ENCODE measurements at regions not wholly inside any gene's neighbourhood (a gene's known extent, or its start where the extent isn't known, plus 50 kb on each side); places are given as distances from the start of the nearest gene placed in this dataset.

GRCh38 chr22:22348815-22349454 is 104.3 kb downstream of the VPREB1 start (continued):
- TF ChIP-seq GMEB1 (CRISPR knock-in tag; IDR thresholded peaks at IDR 0.05; ENCODE audit: borderline replicate concordance) = no peak
- no peak for TF ChIP-seq SRY (CRISPR knock-in tag; IDR thresholded peaks at IDR 0.05)
- TF ChIP-seq, protein P1, sequence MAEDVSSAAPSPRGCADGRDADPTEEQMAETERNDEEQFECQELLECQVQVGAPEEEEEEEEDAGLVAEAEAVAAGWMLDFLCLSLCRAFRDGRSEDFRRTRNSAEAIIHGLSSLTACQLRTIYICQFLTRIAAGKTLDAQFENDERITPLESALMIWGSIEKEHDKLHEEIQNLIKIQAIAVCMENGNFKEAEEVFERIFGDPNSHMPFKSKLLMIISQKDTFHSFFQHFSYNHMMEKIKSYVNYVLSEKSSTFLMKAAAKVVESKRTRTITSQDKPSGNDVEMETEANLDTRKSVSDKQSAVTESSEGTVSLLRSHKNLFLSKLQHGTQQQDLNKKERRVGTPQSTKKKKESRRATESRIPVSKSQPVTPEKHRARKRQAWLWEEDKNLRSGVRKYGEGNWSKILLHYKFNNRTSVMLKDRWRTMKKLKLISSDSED (CRISPR knock-in tag; IDR thresholded peaks at IDR 0.05) = no peak
- no peak for TF ChIP-seq JDP2 (CRISPR knock-in tag; IDR thresholded peaks at IDR 0.05; ENCODE audit: borderline replicate concordance)
- no peak for TF ChIP-seq ZNF337 (CRISPR knock-in tag; IDR thresholded peaks at IDR 0.05; ENCODE audit: borderline replicate concordance, low read depth)
- TF ChIP-seq, protein P2, sequence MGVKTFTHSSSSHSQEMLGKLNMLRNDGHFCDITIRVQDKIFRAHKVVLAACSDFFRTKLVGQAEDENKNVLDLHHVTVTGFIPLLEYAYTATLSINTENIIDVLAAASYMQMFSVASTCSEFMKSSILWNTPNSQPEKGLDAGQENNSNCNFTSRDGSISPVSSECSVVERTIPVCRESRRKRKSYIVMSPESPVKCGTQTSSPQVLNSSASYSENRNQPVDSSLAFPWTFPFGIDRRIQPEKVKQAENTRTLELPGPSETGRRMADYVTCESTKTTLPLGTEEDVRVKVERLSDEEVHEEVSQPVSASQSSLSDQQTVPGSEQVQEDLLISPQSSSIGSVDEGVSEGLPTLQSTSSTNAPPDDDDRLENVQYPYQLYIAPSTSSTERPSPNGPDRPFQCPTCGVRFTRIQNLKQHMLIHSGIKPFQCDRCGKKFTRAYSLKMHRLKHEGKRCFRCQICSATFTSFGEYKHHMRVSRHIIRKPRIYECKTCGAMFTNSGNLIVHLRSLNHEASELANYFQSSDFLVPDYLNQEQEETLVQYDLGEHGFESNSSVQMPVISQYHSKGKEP (CRISPR knock-in tag; IDR thresholded peaks at IDR 0.05) = no peak
- no peak for TF ChIP-seq KAT2B (IDR thresholded peaks at IDR 0.05; ENCODE audit: borderline replicate concordance, low read depth, low read length)
- TF ChIP-seq ZNF501 (CRISPR knock-in tag; IDR thresholded peaks at IDR 0.05) = no peak

- H3K27me3 ChIP-seq (ENCODE audit: control insufficient read depth in 1 of 2, insufficient read depth in 2 of 2, low read length in 2 of 2) = peaks cover 1 to 26% of the 10 kb centered on the region in 2 experiments; a peak in 3 of 5 replicates
- H3K79me2 ChIP-seq (ENCODE audit: insufficient read depth, low read length) = no peaks in the 10 kb centered on the region
- no peak overlapping the region for H3K4me2 ChIP-seq (ENCODE audit: low read depth, low read length)
- H3K27ac ChIP-seq (ENCODE audit: extremely low read length, insufficient read depth, low read length) = no peak overlapping the region
- no peaks in the 10 kb centered on the region for H4K20me1 ChIP-seq (ENCODE audit: insufficient read depth, low read length)
- no peak overlapping the region for H3K9ac ChIP-seq (ENCODE audit: insufficient read depth, low read depth, low read length)
- no peak for ATAC-seq
- no TSS peak for BruUV-seq (replicated peaks)
- DNase-seq (ENCODE audit: low spot score) = no peak
- intact Hi-C loops (cut with micrococcal nuclease; ENCODE audit: unreplicated experiment) (no loop called here), in situ Hi-C loops (cut with HindIII; ENCODE audit: extremely low pct_ligation_motif_present, low pct_unique_long_range_greater_than_20kb) (loop anchor here (25.0 kb wide), 1 partner anchor 137 kb away; no protein-coding TSS in a partner anchor)
- ChIA-PET POLR2A (no interaction called here), CTCF (ENCODE audit: low intra/inter-chr PET ratio, low total read pairs) (no interaction called here)
- H3K9me3 ChIP-seq (ENCODE audit: low read length) = no peaks in the 10 kb centered on the region
- 7% methylated on average over 3 of the region's 3 CpGs for WGBS (ENCODE audit: low lambda C conversion rate)
- no peak for FAIRE-seq
- no peak overlapping the region for H3K4me3 ChIP-seq (replicated peaks in 1 of 3; ENCODE audit: insufficient read depth in 1 of 3, low read depth in 2 of 3, low read length in 3 of 3)
- no peaks in the 10 kb centered on the region for H3K4me1 ChIP-seq (ENCODE audit: insufficient read depth, low read length)
- H2AFZ ChIP-seq (ENCODE audit: low read length) = no peak overlapping the region
- H3K36me3 ChIP-seq (replicated peaks in 1 of 2; ENCODE audit: control insufficient read depth in 1 of 2, insufficient read depth in 2 of 2, low read length in 2 of 2) = no peaks in the 10 kb centered on the region
- TF ChIP-seq ARNT2 (CRISPR knock-in tag; IDR thresholded peaks at IDR 0.05; ENCODE audit: low read depth) = no peak
- no peak for TF ChIP-seq ZNF782 (CRISPR knock-in tag; IDR thresholded peaks at IDR 0.05; ENCODE audit: borderline replicate concordance)
- no peak for TF ChIP-seq JDP2 (CRISPR knock-in tag; IDR thresholded peaks at IDR 0.05; ENCODE audit: borderline replicate concordance)
- TF ChIP-seq, protein P3, sequence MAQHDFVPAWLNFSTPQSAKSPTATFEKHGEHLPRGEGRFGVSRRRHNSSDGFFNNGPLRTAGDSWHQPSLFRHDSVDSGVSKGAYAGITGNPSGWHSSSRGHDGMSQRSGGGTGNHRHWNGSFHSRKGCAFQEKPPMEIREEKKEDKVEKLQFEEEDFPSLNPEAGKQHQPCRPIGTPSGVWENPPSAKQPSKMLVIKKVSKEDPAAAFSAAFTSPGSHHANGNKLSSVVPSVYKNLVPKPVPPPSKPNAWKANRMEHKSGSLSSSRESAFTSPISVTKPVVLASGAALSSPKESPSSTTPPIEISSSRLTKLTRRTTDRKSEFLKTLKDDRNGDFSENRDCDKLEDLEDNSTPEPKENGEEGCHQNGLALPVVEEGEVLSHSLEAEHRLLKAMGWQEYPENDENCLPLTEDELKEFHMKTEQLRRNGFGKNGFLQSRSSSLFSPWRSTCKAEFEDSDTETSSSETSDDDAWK (CRISPR knock-in tag; IDR thresholded peaks at IDR 0.05) = no peak
- no peak for TF ChIP-seq CHD4 (IDR thresholded peaks at IDR 0.05; ENCODE audit: borderline replicate concordance, low read length)
- no peak for TF ChIP-seq ZNF101 (CRISPR knock-in tag; IDR thresholded peaks at IDR 0.05; ENCODE audit: borderline replicate concordance, low read depth)
- TF ChIP-seq ZBTB7B (CRISPR knock-in tag; IDR thresholded peaks at IDR 0.05) = no peak
These were observed 104.9 kb downstream of the VPREB1 start for GRCh38 chr22:22349455-22349836.

Data from HepG2 (cell line).